Activated CD8-positive, alpha-beta memory T cell treated with anti-CD3 and anti-CD28 coated beads for 36 hours (primary cell): ENCODE measurements at regions not wholly inside any gene's neighbourhood (a gene's known extent, or its start where the extent isn't known, plus 50 kb on each side); places are given as distances from the start of the nearest gene placed in this dataset.
"Not testable (repeated sequence)": the region's sequence is repeated elsewhere in the genome, so short reads cannot be mapped to it uniquely, and the experiment has no call there.

Source experiments
- CTCF ChIA-PET: fragments of 350-600 bp; sonication (Branson Sonifier 250); formaldehyde crosslinking; loops from one replicate; lab custom pipeline; 2021; ENCODE audit warnings: antibody characterized with exemption; lab: Charles Lee
- POLR2A ChIA-PET: fragments of 350-600 bp; sonication (Branson Sonifier 250); formaldehyde crosslinking; loops from one replicate; lab custom pipeline; 2021; ENCODE audit warnings: antibody characterized with exemption; lab: Charles Lee

DNA sequence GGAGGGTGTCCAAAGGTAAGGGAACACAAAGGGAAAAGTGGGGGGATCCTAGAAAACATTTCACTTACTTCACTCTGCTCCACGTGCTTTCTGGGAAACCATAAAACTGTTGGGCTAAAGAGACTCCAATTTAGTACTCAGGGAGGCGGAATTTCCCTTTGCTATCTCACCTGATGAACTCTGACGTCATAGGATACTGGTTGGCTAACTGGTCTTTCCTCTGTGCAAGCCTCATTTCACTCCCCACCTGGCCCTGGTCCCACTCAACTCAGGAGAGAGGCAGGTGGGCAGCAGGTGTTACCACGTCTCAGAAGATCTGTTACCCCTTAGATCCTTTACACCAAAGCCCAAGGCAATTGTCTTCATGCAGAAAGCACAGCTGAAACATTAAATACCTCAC lies 51.8 kb upstream of the PMAIP1 start:
- CTCF ChIA-PET: interaction anchor here (1.1 kb wide), 1 partner anchor 8 kb away, joined by 3 read pairs; no protein-coding TSS in a partner anchor
- POLR2A ChIA-PET: no interaction called here

DNA sequence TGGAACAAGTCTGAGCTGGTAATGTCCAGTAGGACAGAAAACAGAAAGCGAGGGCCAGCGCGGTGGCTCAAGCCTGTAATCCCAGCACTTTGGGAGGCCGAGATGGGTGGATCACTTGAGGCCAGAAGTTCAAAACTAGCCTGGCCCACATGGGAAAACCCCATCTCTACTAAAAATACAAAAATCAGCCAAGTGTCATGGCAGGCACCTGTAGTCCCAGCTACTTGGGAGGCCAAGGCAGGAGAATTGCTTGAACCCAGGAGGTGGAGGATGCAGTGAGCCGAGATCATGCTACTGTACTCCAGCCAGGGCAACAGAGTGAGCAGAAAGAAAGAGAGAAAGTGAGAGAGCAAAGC lies 52.3 kb upstream of the PMAIP1 start:
- POLR2A ChIA-PET, CTCF ChIA-PET: not testable (repeated sequence)

DNA sequence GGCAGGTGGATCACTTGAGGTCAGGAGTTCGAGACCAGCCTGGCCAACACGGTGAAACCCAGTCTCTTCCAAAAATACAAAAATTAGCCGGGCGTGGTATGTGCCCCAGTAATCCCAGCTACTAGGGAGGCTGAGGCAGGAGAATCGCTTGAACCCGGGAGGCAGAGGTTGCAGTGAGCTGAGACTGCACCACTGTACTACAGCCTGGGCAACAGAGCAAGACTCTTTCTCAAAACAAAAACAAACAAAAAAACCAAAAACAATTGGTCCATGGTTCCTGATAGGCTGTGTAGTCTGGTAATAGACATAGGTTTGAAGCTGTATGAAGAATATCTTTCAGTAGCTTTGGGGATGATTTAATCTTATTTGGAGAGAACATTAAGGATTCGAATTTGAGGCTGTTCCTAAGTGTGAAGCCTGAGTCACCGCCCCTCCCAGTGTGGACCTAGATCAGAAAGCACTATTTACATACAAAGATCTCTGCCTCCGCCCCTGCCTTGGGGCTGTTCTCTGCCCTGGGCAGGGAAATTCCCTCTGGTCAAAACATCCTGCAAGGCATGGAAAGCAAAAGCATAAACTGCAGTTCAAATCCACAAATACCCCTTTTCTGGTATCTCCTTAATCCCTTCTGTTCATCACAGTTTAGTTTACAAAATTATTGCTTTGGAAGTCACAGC lies 52.8 kb upstream of the PMAIP1 start:
- POLR2A ChIA-PET: no interaction called here
- CTCF ChIA-PET: interaction anchor here (0.6 kb wide), 1 partner anchor 128 kb away, joined by 3 read pairs; no protein-coding TSS in a partner anchor

DNA sequence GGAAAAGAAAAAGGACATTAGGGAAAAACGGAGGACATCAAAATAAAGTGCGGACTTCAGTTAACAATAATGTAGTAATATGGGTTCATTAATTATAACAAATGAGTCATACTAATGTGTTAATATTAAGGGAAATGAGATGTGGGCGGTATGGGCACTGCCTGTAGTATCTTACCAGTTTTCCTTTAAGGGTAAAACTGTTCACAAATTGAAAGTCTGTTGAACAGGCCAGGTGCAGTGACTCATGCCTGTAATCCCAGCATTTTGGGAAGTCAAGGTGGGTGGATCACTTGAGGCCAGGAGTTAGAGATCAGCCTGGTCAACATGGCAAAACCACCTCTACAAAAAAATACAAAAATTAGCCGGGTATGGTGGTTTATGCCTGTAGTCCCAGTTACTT lies 56.8 kb upstream of the PMAIP1 start:
- ChIA-PET POLR2A (no interaction called here), CTCF (no interaction called here)

DNA sequence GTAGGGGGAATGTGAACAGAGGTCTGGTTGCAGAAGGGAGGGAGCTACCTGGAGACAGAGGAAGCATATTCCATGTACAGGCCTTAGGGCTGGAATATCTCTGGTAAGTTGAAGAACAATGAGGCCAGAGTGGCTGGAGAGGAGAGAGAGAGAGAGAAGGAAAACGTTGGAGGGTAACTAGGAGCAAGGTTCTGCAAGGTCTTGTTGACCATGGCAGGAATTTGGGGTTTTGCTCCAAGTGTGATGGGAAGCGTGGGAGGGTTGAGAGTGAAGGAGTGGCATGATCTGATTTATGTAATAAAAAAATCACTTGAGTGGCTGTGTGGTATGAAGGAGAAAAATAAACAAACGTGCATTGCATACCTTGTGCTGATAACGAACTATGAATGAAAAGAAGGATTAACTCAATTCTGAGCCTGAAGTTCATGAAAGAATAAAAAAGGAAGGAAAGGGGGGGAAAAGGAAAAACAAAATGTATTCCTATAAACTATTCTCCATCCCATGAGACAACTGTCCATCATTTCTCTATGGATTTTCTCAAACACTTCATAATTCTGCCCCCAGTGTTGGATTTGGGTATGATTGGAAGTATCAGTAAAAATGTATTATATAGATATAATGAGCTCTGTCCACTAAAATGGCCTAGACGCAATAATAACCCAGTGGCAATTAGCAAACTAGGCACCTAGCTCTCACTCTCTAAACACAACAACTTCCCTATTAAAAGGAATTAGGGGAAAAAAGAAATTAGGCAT lies 59.7 kb upstream of the PMAIP1 start:
- POLR2A ChIA-PET: no interaction called here

DNA sequence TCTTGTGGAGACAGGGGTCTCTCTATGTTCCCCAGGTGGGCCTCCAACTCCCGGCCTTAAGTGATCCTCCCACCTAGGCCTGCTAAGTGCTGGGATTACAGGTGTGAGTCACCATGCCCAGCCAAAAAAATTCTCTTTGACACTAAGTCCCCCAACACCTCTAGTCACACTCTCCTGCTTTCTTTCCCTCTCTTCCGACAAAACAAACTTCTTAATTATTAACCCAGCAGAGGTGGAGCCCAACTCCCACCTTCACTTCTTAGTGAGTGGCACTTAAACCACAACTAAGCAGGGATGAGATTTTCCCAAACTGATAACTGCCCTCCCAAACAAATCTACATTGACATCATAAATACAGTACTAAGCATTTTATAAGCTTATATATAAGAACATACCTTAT lies 60.5 kb upstream of the PMAIP1 start:
- ChIA-PET CTCF (interaction anchor here (1.2 kb wide), 1 partner anchor 9 kb away, joined by 3 read pairs; no protein-coding TSS in a partner anchor), POLR2A (no interaction called here)

More for the DNA sequence above, 59.7 kb upstream of the PMAIP1 start:
- CTCF ChIA-PET: interaction anchor here (0.6 to 1.2 kb wide), 2 partner anchors 8 to 11 kb away, joined by 3 read pairs; no protein-coding TSS in a partner anchor

DNA sequence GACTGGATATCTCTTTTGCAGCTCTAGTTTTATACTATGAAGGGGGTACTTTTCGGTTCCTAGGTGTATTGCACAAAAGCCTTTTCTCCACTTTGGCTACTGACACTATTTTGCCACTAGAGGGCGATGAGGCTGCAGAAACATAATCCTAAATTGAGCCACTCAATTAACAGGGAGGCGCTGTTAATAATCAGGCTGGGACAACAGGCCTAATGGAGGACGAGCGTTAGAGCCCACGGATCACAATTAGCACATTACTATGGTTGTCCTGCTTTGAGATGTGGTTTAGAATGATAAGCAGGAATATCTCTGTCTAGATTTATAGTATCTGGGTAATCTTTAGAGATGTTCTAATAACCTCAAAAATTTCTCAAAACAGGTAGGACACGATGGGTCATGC lies 62.2 kb upstream of the PMAIP1 start:
- ChIA-PET POLR2A (interaction anchor here (1.4 kb wide), 1 partner anchor 64 kb away, joined by 3 read pairs; no protein-coding TSS in a partner anchor), CTCF (interaction anchor here (0.6 to 2.2 kb wide), 9 partner anchors 13 to 826 kb away, joined by 3 to 7 read pairs (median 4); partner anchors contain the start of gene PMAIP1)

DNA sequence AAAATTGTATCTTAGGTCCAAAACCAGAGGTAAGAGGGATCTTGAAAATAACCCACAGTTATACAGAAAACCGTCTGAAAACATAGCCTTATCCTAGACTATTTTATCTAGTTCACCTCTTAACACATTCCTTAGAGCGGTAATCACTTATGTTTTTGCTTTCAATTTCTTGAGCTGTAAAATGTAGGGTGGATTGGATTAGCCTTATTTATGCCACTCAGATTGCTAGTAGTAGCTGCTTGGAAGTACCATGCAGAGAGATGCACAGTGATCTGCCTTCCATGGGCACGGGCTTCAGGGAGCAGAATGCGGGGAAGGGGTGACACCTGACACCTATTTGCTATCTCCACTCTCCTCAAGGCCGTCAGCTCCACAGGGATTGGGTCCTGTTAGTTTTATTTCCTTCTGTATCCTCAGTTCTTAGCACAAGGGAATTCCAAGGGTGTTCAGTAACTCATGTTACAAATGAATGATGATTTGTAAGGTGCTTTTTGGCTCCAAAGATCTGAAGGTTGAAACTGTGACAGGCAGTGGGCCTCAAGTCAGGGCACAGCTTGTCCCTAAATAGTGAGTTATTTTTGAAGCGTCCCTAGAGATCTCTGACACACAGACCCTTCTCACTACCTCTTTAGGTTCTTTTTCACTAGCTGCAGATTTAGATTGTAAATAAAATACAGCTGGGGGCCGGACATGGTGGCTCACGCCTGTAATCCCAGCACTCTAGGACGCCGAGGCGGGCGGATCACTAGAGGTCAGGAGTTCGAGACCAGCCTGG lies 64.0 kb upstream of the PMAIP1 start:
- ChIA-PET POLR2A (interaction anchor here (1.4 kb wide), 1 partner anchor 65 kb away, joined by 3 read pairs; no protein-coding TSS in a partner anchor), CTCF (interaction anchor here (0.6 to 3.8 kb wide), 7 partner anchors 13 to 680 kb away, joined by 3 to 13 read pairs (median 3); no protein-coding TSS in a partner anchor)

DNA sequence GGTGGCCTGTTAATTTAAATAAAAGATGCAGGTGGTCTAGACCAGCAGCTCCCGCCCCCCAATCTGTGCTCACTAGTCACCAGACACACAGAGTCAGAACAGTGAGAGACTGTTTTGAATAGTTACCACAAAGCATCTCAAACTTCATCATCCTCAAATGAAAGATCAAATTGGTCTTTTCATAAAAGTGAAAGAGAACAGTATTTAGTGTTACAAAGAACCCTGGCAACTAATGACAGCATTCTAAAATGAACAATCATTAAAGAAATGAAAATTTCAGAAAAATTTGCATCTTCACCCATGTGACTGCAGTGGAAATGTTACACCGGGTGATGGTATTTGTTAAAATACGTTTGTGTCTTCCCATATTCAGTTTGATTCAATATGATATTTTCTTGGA lies 65.5 kb upstream of the PMAIP1 start:
- ChIA-PET POLR2A (interaction anchor here (0.9 kb wide), 1 partner anchor 66 kb away, joined by 10 read pairs; no protein-coding TSS in a partner anchor), CTCF (interaction anchor here (3.8 kb wide), 1 partner anchor 11 kb away, joined by 13 read pairs; no protein-coding TSS in a partner anchor)

DNA sequence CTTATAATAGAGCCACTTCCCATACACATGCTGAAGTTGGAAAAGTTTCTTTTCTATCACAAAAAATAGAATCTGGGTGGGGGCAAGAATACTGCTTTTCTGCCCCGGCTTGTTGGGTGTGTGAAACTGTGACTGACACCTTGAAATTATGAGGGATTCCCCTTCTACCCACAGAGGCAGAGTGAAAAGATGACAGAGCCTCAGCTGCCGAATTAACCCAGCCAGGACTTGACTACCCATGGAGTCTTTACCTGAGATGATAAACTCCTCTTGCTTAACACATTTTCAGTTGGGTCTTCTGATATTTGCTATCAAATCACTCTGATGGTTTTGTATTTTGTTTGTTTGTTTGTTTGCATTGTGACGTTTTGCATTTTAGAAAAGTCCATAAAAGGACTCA lies 66.0 kb upstream of the PMAIP1 start:
- POLR2A ChIA-PET: interaction anchor here (0.9 kb wide), 1 partner anchor 67 kb away, joined by 10 read pairs; no protein-coding TSS in a partner anchor
- CTCF ChIA-PET: interaction anchor here (3.8 kb wide), 1 partner anchor 11 kb away, joined by 13 read pairs; no protein-coding TSS in a partner anchor

DNA sequence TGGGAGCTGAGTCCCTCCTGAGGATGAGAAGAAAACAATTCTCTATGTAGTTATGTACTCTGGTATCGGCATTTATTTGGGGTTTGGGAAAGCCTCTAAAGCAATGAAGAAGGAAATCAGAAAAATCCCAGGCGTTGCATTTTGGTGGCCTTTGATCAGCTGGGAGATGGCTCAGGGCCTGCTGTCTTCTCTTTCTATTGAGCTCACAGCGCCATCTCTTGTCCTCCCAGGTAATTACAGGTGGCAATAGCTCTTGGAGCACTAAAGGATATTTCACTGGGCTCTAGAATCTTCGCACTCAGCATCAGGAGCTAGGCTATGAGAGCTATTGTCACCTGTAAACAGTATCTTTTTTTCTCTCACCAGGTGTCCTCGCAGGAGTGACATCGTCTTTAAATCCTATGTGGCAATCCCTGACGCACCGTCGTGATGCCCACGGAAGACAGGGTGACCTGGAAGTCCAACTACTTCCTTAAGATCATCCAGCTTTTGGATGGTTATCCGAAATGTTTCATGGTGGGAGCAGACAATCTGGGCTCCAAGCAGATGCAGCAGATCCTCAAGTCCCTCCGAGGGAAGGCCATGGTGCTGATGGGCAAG lies 76.1 kb upstream of the PMAIP1 start:
- POLR2A ChIA-PET: no interaction called here

DNA sequence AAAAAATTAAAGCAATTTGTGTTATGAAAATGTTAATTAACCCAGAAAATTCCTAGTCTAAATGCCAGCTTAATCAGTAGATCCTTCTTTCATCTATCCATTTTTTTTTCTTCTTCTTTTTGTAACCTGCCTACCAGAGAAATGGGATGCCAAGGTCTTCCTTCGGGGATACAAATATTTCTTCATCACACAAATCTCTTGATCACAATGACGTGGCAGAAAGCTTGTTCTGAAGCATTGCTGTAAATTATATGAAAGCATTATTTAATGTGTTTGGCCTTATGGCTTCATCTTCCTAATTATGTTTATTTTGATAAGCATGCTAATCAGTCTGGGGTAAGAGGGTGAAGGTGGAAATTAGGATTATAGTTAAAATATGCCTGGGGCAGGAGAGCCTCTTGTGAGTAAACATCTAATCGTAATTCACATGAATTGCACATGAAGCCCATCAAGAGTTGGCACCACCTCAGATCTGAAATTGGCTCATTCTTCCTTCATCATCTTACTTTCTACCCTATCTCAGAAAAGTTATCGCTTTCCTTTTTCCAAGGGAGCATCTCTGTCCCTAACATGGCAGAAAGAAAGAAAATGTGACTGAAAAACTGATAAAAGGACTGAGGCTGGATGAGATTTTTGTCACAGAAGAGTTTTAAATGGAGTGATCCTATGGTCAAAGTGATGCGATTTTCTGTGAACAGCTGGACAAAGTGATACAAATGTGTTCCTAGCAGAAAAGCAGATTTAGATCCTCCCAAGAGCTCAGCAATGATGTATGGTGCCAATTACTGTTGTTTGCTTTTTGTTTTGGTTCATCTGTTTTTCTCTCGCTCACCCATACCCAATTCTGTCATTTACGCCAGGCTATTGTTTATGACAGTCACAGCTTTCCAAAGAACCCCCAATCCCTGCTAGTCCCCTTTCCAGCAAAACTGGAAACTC lies 76.9 kb upstream of the PMAIP1 start:
- ChIA-PET POLR2A (no interaction called here), CTCF (interaction anchor here (0.6 to 2.7 kb wide), 8 partner anchors 12 to 364 kb away, joined by 3 to 13 read pairs (median 4); partner anchors contain the start of gene CCBE1)

More for the DNA sequence above, 76.1 kb upstream of the PMAIP1 start:
- CTCF ChIA-PET: interaction anchor here (0.5 to 2.7 kb wide), 7 partner anchors 11 to 365 kb away, joined by 3 to 13 read pairs (median 3); partner anchors contain the start of gene CCBE1

DNA sequence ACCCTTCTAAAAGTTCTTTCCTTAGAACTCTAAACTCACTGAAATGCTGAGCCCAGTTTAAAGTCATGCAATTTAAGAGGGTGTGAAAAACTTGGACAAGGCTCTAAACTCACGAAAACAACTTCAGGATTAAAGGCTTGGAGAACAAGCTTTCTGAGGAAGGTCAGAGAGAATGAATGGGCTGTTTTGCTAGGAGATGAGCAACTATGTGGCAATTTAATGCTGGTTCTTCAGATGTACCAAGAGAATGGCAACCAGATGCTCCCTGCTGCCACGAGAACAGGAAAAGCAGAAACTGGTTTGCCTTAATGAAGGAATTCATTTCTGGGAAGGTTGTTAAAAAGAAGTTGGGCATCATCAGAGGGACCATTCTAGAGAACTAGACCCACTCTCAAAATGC lies 77.8 kb upstream of the PMAIP1 start:
- CTCF ChIA-PET: interaction anchor here (1.2 to 2.7 kb wide), 3 partner anchors 13 to 363 kb away, joined by 4 to 13 read pairs (median 12); no protein-coding TSS in a partner anchor
- POLR2A ChIA-PET: no interaction called here

DNA sequence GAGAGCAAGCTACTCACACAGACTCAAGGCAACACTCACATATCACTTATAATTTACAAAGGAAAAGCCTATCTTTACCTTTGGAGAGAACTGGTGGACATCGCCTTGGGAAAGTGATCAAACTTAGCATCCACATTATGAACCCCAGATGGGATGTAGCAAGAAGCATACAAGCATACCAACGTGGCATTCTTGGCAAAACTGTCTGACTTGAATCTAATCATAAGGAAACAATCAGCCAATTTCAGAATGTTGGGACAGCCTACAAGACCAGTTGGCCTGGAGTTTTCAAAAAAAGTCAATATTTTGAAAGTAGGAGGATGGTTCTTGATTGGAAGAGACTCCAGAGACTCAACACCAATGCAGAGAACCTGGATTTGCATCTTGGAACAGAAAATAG lies 79.1 kb upstream of the PMAIP1 start:
- CTCF ChIA-PET: no interaction called here
- POLR2A ChIA-PET: no interaction called here

DNA sequence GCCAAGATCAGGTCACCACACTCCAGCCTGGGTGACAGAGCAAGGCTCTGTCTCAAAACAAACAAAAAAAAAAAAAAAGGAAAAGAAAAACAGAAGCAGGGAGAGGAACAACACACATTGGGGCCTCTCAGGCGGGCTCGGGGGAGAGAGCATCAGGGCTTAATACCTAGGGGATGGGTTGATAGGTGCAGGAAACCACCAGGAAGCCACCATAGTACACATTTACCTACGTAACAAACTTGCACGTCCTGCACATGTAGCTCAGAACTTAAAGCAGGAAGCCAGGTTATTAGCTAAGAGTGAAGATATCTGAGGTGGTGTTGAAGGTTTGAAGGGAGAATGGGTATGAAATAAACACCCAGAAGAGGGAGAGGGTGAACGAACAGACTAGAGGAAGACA lies 81.0 kb upstream of the PMAIP1 start:
- ChIA-PET CTCF (no interaction called here), POLR2A (no interaction called here)

DNA sequence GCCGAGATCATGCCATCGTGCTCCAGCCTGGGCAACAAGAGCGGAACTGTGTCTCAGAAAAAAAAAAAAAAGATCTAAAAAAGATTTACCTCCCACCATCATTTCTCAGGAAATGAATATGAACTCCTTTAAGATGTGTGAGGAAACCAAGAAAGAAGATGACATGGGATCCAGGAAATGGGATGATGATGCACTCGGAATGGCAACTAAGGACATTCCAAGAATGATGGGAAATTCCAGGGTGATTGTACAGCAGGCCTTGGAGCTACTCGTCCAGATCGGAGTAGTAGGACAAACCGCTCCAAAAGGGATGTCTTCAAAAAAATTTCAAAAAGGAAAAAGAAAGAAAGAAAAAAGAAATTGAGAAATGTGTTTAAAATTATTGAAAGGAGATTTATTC lies 84.9 kb upstream of the PMAIP1 start:
- ChIA-PET POLR2A (no interaction called here), CTCF (interaction anchor here (0.7 kb wide), 1 partner anchor 228 kb away, joined by 3 read pairs; no protein-coding TSS in a partner anchor)

DNA sequence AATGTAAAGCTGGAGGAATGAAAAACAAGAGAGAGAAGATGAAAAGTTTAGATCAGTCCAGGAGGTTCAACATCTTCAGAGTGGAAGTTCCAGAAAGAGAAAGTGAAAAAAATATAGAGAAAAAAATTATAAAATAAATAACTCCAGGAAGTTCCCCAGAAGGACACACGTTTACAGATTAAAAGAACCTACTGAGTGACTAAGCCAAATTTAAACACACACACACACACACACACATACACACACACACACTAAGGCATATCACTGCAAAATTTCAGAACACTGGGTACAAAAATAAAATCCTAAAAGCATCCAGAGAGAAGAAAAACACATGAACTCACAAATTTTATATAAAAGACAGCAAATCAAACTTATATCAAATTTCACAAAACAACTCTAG lies 85.9 kb upstream of the PMAIP1 start:
- CTCF ChIA-PET: no interaction called here

More for the DNA sequence above, 85.9 kb upstream of the PMAIP1 start:
- POLR2A ChIA-PET: no interaction called here
